Astrocyte (in vitro differentiated cells and primary cell): ENCODE measurements at regions not wholly inside any gene's neighbourhood (a gene's known extent, or its start where the extent isn't known, plus 50 kb on each side); places are given as distances from the start of the nearest gene placed in this dataset.

ENCODE experiments used
- DNase-seq: peaks from one replicate; pipeline ENCODE4 v3.0.0-alpha.2; 2010; ENCODE audit warnings: low read depth
- FAIRE-seq: peaks from 2 replicates; lab custom pipeline; 2011; peaks lifted over from hg19 to GRCh38; lab: Jason Lieb, UNC
- H2AFZ ChIP-seq: 2 replicates; pipeline ENCODE4 v1.6.0; 2012; ENCODE audit warnings: low read depth, low read length, inconsistent platforms
- H3K27ac ChIP-seq: 2 replicates; pipeline ENCODE4 v1.5.1; 2011; ENCODE audit warnings: low read depth, low read length, inconsistent platforms
- H3K27me3 ChIP-seq: 2 replicates; pipeline ENCODE4 v1.6.0; 2011; ENCODE audit warnings: low read length, inconsistent platforms; ENCODE audit not compliant: insufficient read depth
- H3K36me3 ChIP-seq: 2 replicates; pipeline ENCODE4 v1.5.1; 2011; ENCODE audit warnings: low read length, inconsistent platforms; ENCODE audit not compliant: insufficient read depth
- H3K4me1 ChIP-seq: 2 replicates; pipeline ENCODE4 v1.5.1; 2011; ENCODE audit warnings: low read length, inconsistent platforms; ENCODE audit not compliant: insufficient read depth
- H3K4me2 ChIP-seq: 2 replicates; pipeline ENCODE4 v1.6.0; 2012; ENCODE audit warnings: low read length, inconsistent platforms
- H3K4me3 ChIP-seq: 2 replicates; pipeline ENCODE4 v1.5.1; 2011; ENCODE audit warnings: low read depth, mild to moderate bottlenecking, low read length, inconsistent platforms; ENCODE audit not compliant: insufficient read depth
- H3K79me2 ChIP-seq: 2 replicates; pipeline ENCODE4 v1.6.0; 2012; ENCODE audit warnings: mild to moderate bottlenecking, low read length, inconsistent platforms; ENCODE audit not compliant: insufficient read depth
- H3K9ac ChIP-seq: 2 replicates; pipeline ENCODE4 v1.6.0; 2012; ENCODE audit warnings: mild to moderate bottlenecking, low read length, inconsistent platforms
- H3K9me3 ChIP-seq: 2 replicates; pipeline ENCODE4 v1.5.1; 2012; ENCODE audit warnings: low read depth, mild to moderate bottlenecking, low read length, inconsistent platforms; ENCODE audit not compliant: insufficient read depth
- H4K20me1 ChIP-seq: 2 replicates; pipeline ENCODE4 v1.6.0; 2012; ENCODE audit warnings: low read length, inconsistent platforms; ENCODE audit not compliant: insufficient read depth
- H3K27ac Mint-ChIP-seq: one replicate; pipeline ENCODE4 v1.8.0; 2021; ENCODE audit warnings: mild to moderate bottlenecking, mixed read lengths; ENCODE audit not compliant: unreplicated experiment
- H3K27me3 Mint-ChIP-seq: one replicate; pipeline ENCODE4 v1.8.0; 2021; ENCODE audit warnings: low read depth, mixed read lengths; ENCODE audit not compliant: unreplicated experiment
- H3K36me3 Mint-ChIP-seq: one replicate; pipeline ENCODE4 v1.8.0; 2021; ENCODE audit warnings: low read depth, mixed read lengths; ENCODE audit not compliant: unreplicated experiment
- H3K4me1 Mint-ChIP-seq: one replicate; pipeline ENCODE4 v1.8.0; 2021; ENCODE audit warnings: low read depth, mixed read lengths; ENCODE audit not compliant: unreplicated experiment
- H3K4me3 Mint-ChIP-seq: one replicate; pipeline ENCODE4 v1.8.0; 2021; ENCODE audit warnings: mild to moderate bottlenecking, moderate library complexity, mixed read lengths; ENCODE audit not compliant: unreplicated experiment
- H3K9me3 Mint-ChIP-seq: one replicate; pipeline ENCODE4 v1.8.0; 2021; ENCODE audit warnings: mild to moderate bottlenecking, mixed read lengths; ENCODE audit not compliant: unreplicated experiment
- CTCF ChIP-seq: IDR thresholded peaks from 2 replicates; pipeline ENCODE4 v1.5.1; 2011; ENCODE audit warnings: low read depth, mild to moderate bottlenecking, inconsistent platforms, low read length, moderate library complexity; ENCODE audit not compliant: insufficient read depth
- EZH2 ChIP-seq: IDR thresholded peaks from 2 replicates; pipeline ENCODE4 v1.6.1; 2012; ENCODE audit warnings: mild to moderate bottlenecking, low read length, inconsistent platforms; ENCODE audit not compliant: insufficient read depth

DNA sequence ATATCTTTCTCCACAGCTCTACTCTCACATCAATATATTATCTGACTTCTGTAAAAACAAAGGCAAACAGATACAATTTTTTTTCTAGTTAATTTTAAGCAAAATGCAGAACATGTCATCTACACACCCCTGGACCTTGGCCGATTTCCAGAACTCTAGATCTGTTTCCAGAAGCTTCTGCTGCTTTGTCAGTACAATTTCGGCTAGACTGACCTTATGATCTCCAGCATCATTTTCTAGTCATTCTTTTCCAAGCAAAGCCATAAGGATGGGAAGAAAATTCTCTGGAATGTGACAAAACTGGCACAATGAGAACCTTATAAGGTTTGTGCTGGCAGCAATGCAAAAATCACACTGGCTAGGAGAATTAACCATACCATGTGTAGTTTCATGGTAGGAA lies 132.8 kb upstream of the MPDZ start:
- no peaks in the 10 kb centered on the region for H3K9me3 ChIP-seq
- no peaks in the 10 kb centered on the region for H3K36me3 Mint-ChIP-seq
- no peaks in the 10 kb centered on the region for H4K20me1 ChIP-seq
- DNase-seq: peak; percentile 12
- no peak overlapping the region for H2AFZ ChIP-seq
- H3K9me3 Mint-ChIP-seq: no peaks in the 10 kb centered on the region
- no peak overlapping the region for H3K4me2 ChIP-seq
- H3K4me3 ChIP-seq: no peak overlapping the region
- no peaks in the 10 kb centered on the region for H3K79me2 ChIP-seq
- no peak overlapping the region for H3K9ac ChIP-seq
- TF ChIP-seq CTCF (no peak), EZH2 (no peak)
- H3K27ac ChIP-seq: no peak overlapping the region
- no peaks in the 10 kb centered on the region for H3K27me3 Mint-ChIP-seq
- H3K27ac Mint-ChIP-seq: no peak overlapping the region
- H3K4me1 Mint-ChIP-seq: no peaks in the 10 kb centered on the region
- H3K4me1 ChIP-seq: no peaks in the 10 kb centered on the region
- no peaks in the 10 kb centered on the region for H3K27me3 ChIP-seq
- peak; percentile 49 for FAIRE-seq
- H3K4me3 Mint-ChIP-seq: no peak overlapping the region
- no peaks in the 10 kb centered on the region for H3K36me3 ChIP-seq

DNA sequence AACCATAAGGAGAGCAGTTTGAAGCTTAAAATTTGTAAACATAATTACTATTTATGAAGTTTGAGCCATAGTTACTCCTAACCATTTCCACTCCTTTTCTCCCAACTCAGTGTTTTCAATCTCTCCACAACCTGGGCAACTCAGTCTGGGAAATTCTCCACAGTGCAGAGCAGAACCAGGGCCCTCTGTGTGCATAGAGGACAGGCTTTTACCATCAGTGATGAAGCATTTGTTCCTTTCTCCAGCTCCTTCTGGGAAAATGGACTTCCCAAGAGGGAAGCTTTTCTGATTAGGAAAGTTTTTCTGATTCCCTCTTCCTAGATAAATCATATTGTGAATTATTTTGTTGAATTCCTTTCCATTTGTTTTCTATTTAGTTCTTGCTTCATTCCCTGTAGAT lies 132.3 kb upstream of the MPDZ start:
- H3K27ac Mint-ChIP-seq: no peak overlapping the region
- H3K9me3 Mint-ChIP-seq: no peaks in the 10 kb centered on the region
- Histone ChIP-seq H3K4me3 (no peak overlapping the region), H3K9me3 (no peaks in the 10 kb centered on the region), H2AFZ (no peak overlapping the region), H4K20me1 (no peaks in the 10 kb centered on the region), H3K27me3 (no peaks in the 10 kb centered on the region), H3K36me3 (no peaks in the 10 kb centered on the region), H3K27ac (no peak overlapping the region), H3K79me2 (no peaks in the 10 kb centered on the region), H3K4me1 (no peaks in the 10 kb centered on the region), H3K4me2 (no peak overlapping the region), H3K9ac (no peak overlapping the region)
- H3K27me3 Mint-ChIP-seq: no peaks in the 10 kb centered on the region
- no peak overlapping the region for H3K4me3 Mint-ChIP-seq
- H3K4me1 Mint-ChIP-seq: no peaks in the 10 kb centered on the region
- FAIRE-seq (no peak), DNase-seq (no peak)
- no peaks in the 10 kb centered on the region for H3K36me3 Mint-ChIP-seq
- no peak for TF ChIP-seq CTCF
- TF ChIP-seq EZH2: no peak

GRCh38 chr9:13410566-13411031 lies 131.1 kb upstream of the MPDZ start:
- Mint-ChIP-seq H3K27ac (no peak overlapping the region), H3K4me1 (no peaks in the 10 kb centered on the region), H3K27me3 (no peaks in the 10 kb centered on the region), H3K36me3 (no peaks in the 10 kb centered on the region), H3K9me3 (no peaks in the 10 kb centered on the region), H3K4me3 (no peak overlapping the region)
- Histone ChIP-seq H3K4me1 (no peaks in the 10 kb centered on the region), H3K4me3 (no peak overlapping the region), H3K79me2 (no peaks in the 10 kb centered on the region), H3K36me3 (no peaks in the 10 kb centered on the region), H4K20me1 (no peaks in the 10 kb centered on the region), H2AFZ (no peak overlapping the region), H3K27ac (no peak overlapping the region), H3K9ac (no peak overlapping the region), H3K4me2 (no peak overlapping the region), H3K27me3 (no peaks in the 10 kb centered on the region), H3K9me3 (no peaks in the 10 kb centered on the region)
- TF ChIP-seq CTCF (no peak), EZH2 (no peak)
- DNase-seq (peak; percentile 61), FAIRE-seq (peak; percentile 73)
